Hepatocyte (in vitro differentiated cells): ENCODE measurements at regions not wholly inside any gene's neighbourhood (a gene's known extent, or its start where the extent isn't known, plus 50 kb on each side); places are given as distances from the start of the nearest gene placed in this dataset.

Experiments
- DNase-seq: peaks from one replicate; pipeline ENCODE4 v3.0.0-alpha.2; 2016; ENCODE audit warnings: low spot score
- H2AFZ ChIP-seq: fragments of 200-600 bp; sonication (generic); 2 replicates; pipeline ENCODE4 v1.6.0; 2016; ENCODE audit warnings: antibody characterized with exemption, mild to moderate bottlenecking
- H3K27ac ChIP-seq: fragments of 200-600 bp; sonication (generic); 2 replicates; pipeline ENCODE4 v1.5.1; 2016; ENCODE audit warnings: mild to moderate bottlenecking
- H3K27me3 ChIP-seq: fragments of 200-600 bp; sonication (generic); 2 replicates; pipeline ENCODE4 v1.6.1; 2016
- H3K36me3 ChIP-seq: fragments of 200-600 bp; sonication (generic); replicated peaks from 2 replicates; pipeline ENCODE4 v1.5.1; 2016; ENCODE audit warnings: low read depth; ENCODE audit not compliant: insufficient read depth
- H3K4me1 ChIP-seq: fragments of 200-600 bp; sonication (generic); 2 replicates; pipeline ENCODE4 v1.5.1; 2016; ENCODE audit warnings: mild to moderate bottlenecking, moderate library complexity; ENCODE audit not compliant: insufficient read depth
- H3K4me2 ChIP-seq: fragments of 200-600 bp; sonication (generic); 2 replicates; pipeline ENCODE4 v1.6.0; 2016
- H3K4me3 ChIP-seq: fragments of 200-600 bp; sonication (generic); 2 replicates; pipeline ENCODE4 v1.5.1; 2016; ENCODE audit warnings: mild to moderate bottlenecking
- H3K79me2 ChIP-seq: fragments of 200-600 bp; sonication (generic); 2 replicates; pipeline ENCODE4 v1.6.0; 2017; ENCODE audit warnings: mild to moderate bottlenecking
- H3K9me2 ChIP-seq: fragments of 200-600 bp; sonication (generic); replicated peaks from 2 replicates; pipeline ENCODE4 v1.6.0; 2017; ENCODE audit warnings: mild to moderate bottlenecking; ENCODE audit not compliant: insufficient read depth
- H3K9me3 ChIP-seq: fragments of 200-600 bp; sonication (generic); 2 replicates; pipeline ENCODE4 v1.5.1; 2016; ENCODE audit warnings: low read depth, mild to moderate bottlenecking
- H4K20me1 ChIP-seq: fragments of 200-600 bp; sonication (generic); 2 replicates; pipeline ENCODE4 v1.6.0; 2016; ENCODE audit warnings: mild to moderate bottlenecking; ENCODE audit not compliant: insufficient read depth, poor library complexity, severe bottlenecking
- EZH2 ChIP-seq: fragments of 200-600 bp; sonication (generic); IDR thresholded peaks from 2 replicates; pipeline ENCODE4 v1.6.1; 2016; ENCODE audit warnings: antibody characterized with exemption, mild to moderate bottlenecking, borderline replicate concordance
- EZH2phosphoT487 ChIP-seq: fragments of 200-600 bp; sonication (generic); IDR thresholded peaks from one replicate; pipeline ENCODE4 v1.6.1; 2018; ENCODE audit warnings: antibody characterized with exemption, mild to moderate bottlenecking, low read depth, moderate library complexity; ENCODE audit not compliant: unreplicated experiment, severe bottlenecking
- WGBS: methylation state at CpG from one replicate; pipeline ENCODE4 v1.1.6; 2016; ENCODE audit warnings: low lambda C conversion rate; ENCODE audit errors: missing lambda C conversion rate; 5-methylcytosine and 5-hydroxymethylcytosine counted together
- TF ChIP-seq, protein P1 (sequence below): fragments of 200-600 bp; sonication (generic); IDR thresholded peaks from 2 replicates; pipeline ENCODE4 v1.5.1; 2016; ENCODE audit warnings: antibody characterized with exemption, mild to moderate bottlenecking; ENCODE audit not compliant: poor library complexity

DNA sequence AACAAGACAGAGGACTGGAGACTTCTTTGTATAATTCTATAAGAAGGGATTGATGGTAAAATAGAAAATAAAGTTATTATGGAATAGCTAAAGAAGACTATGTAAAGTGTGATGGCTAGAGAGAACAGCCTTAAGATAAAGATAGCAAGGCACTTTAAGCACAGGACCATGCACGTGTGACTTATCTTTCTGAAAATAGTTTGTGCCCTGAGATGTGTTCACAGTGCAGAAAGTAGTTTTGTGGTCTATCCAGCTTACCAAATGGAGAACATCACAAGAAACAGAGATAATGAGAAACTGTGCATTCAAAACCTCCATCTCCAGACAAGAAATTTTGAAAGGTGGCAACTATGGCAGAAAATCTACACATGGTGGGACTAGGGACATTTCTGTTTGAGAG lies 213.3 kb downstream of the PARM1 start:
- DNase-seq, result no peak
- Histone ChIP-seq H4K20me1 (no peaks in the 10 kb centered on the region), H3K27ac (no peak overlapping the region), H3K27me3 (no peaks in the 10 kb centered on the region), H3K4me3 (no peak overlapping the region), H3K9me3 (no peaks in the 10 kb centered on the region), H3K9me2 (no peaks in the 10 kb centered on the region), H3K36me3 (no peaks in the 10 kb centered on the region), H3K79me2 (no peaks in the 10 kb centered on the region), H3K4me1 (no peaks in the 10 kb centered on the region), H3K4me2 (no peak overlapping the region), H2AFZ (no peak overlapping the region)
- TF ChIP-seq EZH2 (no peak), EZH2phosphoT487 (no peak)
- TF ChIP-seq, protein P1, sequence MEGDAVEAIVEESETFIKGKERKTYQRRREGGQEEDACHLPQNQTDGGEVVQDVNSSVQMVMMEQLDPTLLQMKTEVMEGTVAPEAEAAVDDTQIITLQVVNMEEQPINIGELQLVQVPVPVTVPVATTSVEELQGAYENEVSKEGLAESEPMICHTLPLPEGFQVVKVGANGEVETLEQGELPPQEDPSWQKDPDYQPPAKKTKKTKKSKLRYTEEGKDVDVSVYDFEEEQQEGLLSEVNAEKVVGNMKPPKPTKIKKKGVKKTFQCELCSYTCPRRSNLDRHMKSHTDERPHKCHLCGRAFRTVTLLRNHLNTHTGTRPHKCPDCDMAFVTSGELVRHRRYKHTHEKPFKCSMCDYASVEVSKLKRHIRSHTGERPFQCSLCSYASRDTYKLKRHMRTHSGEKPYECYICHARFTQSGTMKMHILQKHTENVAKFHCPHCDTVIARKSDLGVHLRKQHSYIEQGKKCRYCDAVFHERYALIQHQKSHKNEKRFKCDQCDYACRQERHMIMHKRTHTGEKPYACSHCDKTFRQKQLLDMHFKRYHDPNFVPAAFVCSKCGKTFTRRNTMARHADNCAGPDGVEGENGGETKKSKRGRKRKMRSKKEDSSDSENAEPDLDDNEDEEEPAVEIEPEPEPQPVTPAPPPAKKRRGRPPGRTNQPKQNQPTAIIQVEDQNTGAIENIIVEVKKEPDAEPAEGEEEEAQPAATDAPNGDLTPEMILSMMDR, result no peak
- WGBS, result 73% methylated on average over 1 of the region's 1 CpG

DNA sequence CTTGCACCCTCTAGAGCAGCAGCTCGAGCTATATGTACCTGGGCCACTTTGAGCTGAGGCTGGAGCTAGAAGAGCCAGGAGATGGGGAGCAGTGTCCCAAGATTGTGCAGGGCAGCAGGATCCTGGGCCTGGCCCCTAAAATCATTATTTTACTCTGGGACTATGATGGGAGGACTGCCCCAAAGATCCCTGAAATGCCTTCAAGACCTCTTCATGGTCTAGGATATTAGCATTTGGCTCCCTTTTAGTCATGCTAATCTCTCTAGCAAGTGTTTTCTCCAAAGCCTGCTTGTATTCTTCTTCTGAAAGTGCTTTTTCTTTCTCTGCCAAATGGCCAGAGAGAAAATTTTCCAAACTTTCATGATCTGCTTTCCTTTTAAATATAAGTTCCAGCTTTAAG lies 211.6 kb downstream of the PARM1 start:
- 93% methylated on average over 1 of the region's 1 CpG for WGBS
- TF ChIP-seq EZH2phosphoT487 (no peak), EZH2 (no peak)
- TF ChIP-seq, protein P1, result no peak
- H3K27me3 ChIP-seq, result no peaks in the 10 kb centered on the region
- no peaks in the 10 kb centered on the region for H3K36me3 ChIP-seq
- no peak overlapping the region for H3K4me2 ChIP-seq
- H3K9me2 ChIP-seq, result no peaks in the 10 kb centered on the region
- no peak overlapping the region for H2AFZ ChIP-seq
- no peaks in the 10 kb centered on the region for H4K20me1 ChIP-seq
- no peak overlapping the region for H3K27ac ChIP-seq
- no peaks in the 10 kb centered on the region for H3K9me3 ChIP-seq
- DNase-seq, result no peak
- no peak overlapping the region for H3K4me3 ChIP-seq
- H3K4me1 ChIP-seq, result no peaks in the 10 kb centered on the region
- H3K79me2 ChIP-seq, result no peaks in the 10 kb centered on the region

DNA sequence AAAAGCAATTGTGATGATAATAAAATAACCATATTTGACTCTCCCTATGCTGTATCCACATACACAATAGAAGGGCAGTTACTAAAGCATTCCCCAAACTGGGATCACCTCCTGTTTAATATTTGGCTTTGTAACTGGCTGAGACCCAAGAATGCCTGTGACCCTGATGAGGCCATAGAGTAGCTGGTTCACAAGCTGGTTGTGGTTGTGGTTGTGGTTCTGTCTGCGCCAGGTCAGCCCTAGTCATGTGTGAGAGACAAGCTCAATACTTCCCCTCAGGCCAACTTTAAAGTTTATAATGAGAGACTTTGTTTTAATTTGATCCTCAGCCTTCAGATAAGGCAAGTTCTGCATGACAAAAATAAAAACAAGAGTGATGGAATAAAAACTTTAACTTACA lies 209.9 kb downstream of the PARM1 start:
- no peak overlapping the region for H2AFZ ChIP-seq
- DNase-seq, result no peak
- no peaks in the 10 kb centered on the region for H3K79me2 ChIP-seq
- no peaks in the 10 kb centered on the region for H3K27me3 ChIP-seq
- H3K4me3 ChIP-seq, result no peak overlapping the region
- H3K27ac ChIP-seq, result no peak overlapping the region
- H4K20me1 ChIP-seq, result no peaks in the 10 kb centered on the region
- 74% methylated on average over 1 of the region's 1 CpG for WGBS
- H3K36me3 ChIP-seq, result no peaks in the 10 kb centered on the region
- TF ChIP-seq EZH2 (no peak), EZH2phosphoT487 (no peak)
- TF ChIP-seq, protein P1, result no peak
- no peaks in the 10 kb centered on the region for H3K9me2 ChIP-seq
- no peak overlapping the region for H3K4me2 ChIP-seq
- no peaks in the 10 kb centered on the region for H3K4me1 ChIP-seq
- H3K9me3 ChIP-seq, result no peaks in the 10 kb centered on the region

DNA sequence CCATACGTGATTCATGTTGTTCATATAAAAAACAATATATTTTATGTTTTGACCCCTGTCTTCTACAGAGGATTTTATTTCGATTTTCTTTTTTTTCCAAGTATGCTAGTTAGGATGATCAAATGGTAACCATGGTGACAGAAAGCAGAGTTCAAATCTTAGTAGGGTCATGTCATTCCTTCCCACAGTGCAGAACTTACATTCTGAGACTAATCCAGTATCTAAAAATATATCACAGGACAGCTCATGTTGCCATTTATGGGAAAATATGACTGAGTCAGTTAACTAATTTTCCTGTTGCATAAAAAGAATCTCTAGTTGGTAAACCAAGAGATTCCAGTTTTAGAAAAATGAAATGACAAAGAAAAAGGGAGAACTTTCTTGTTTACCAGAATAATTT lies 209.5 kb downstream of the PARM1 start:
- Histone ChIP-seq H3K79me2 (no peaks in the 10 kb centered on the region), H2AFZ (no peak overlapping the region), H3K27me3 (no peaks in the 10 kb centered on the region), H3K9me2 (no peaks in the 10 kb centered on the region), H3K36me3 (no peaks in the 10 kb centered on the region), H3K4me2 (no peak overlapping the region), H3K27ac (no peak overlapping the region), H3K4me1 (no peaks in the 10 kb centered on the region), H3K9me3 (no peaks in the 10 kb centered on the region), H4K20me1 (no peaks in the 10 kb centered on the region), H3K4me3 (no peak overlapping the region)
- TF ChIP-seq EZH2phosphoT487, result no peak
- TF ChIP-seq EZH2, result no peak
- TF ChIP-seq, protein P1, result no peak
- DNase-seq, result no peak
- WGBS, result 82% methylated on average over 2 of the region's 2 CpGs
